PC-9 (cell line): ENCODE measurements at regions not wholly inside any gene's neighbourhood (a gene's known extent, or its start where the extent isn't known, plus 50 kb on each side); places are given as distances from the start of the nearest gene placed in this dataset.
A peak's percentile ranks its signal among the peaks of the same experiment; 100 is the strongest.

Source experiments
- BruUV-seq: library from RNA; stranded (reverse); fragments of 400-500 nt; replicated peaks from 2 replicates; lab custom pipeline; 2021; lab: Mats Ljungman, UMichigan
- CTCF ChIA-PET: fragments of 300-600 bp; sonication (Branson Sonifier 250); formaldehyde crosslinking; loops from one replicate; lab custom pipeline; 2022; ENCODE audit warnings: antibody characterized with exemption; lab: Charles Lee
- POLR2A ChIA-PET: fragments of 300-600 bp; sonication (Branson Sonifier 250); formaldehyde crosslinking; loops from one replicate; lab custom pipeline; 2022; ENCODE audit warnings: antibody characterized with exemption; ENCODE audit not compliant: unreplicated experiment; lab: Charles Lee
- DNase-seq, 2 experiments: peaks; one replicate each; pipeline versions ENCODE4 v3.0.0 to v3.0.0-alpha.2; 2015 to 2022; ENCODE audit warnings: mixed read lengths in 1 of 2
- H2AFZ ChIP-seq: fragments of 200-600 bp; sonication (generic); 2 replicates; pipeline ENCODE4 v1.8.1; 2017; ENCODE audit warnings: antibody characterized with exemption
- H3F3A ChIP-seq: fragments of 200-600 bp; sonication (generic); 2 replicates; pipeline ENCODE4 v1.8.1; 2017; ENCODE audit warnings: antibody characterized with exemption, mild to moderate bottlenecking, low read depth; ENCODE audit not compliant: insufficient read depth
- H3K27ac ChIP-seq: fragments of 200-600 bp; sonication (generic); 2 replicates; pipeline ENCODE4 v1.6.1; 2016; ENCODE audit warnings: mixed run types
- H3K27me3 ChIP-seq: fragments of 200-600 bp; sonication (generic); 2 replicates; pipeline ENCODE4 v1.6.1; 2016; ENCODE audit warnings: low read depth, mixed run types; ENCODE audit not compliant: insufficient read depth
- H3K36me3 ChIP-seq: fragments of 200-600 bp; sonication (generic); 2 replicates; pipeline ENCODE4 v1.6.1; 2016; ENCODE audit warnings: low read depth, mixed run types
- H3K4me1 ChIP-seq: fragments of 200-600 bp; sonication (generic); replicated peaks from 2 replicates; pipeline ENCODE4 v1.6.1; 2016; ENCODE audit warnings: mixed run types; ENCODE audit not compliant: insufficient read depth
- H3K4me2 ChIP-seq: fragments of 200-600 bp; sonication (generic); 2 replicates; pipeline ENCODE4 v1.6.1; 2017; ENCODE audit warnings: mixed run types
- H3K4me3 ChIP-seq: fragments of 200-600 bp; sonication (generic); 2 replicates; pipeline ENCODE4 v1.6.1; 2016; ENCODE audit warnings: mixed run types
- H3K79me2 ChIP-seq: fragments of 200-600 bp; sonication (generic); 2 replicates; pipeline ENCODE4 v1.6.1; 2017; ENCODE audit warnings: low read depth, mixed run types
- H3K9me2 ChIP-seq: fragments of 200-600 bp; sonication (generic); 2 replicates; pipeline ENCODE4 v1.8.1; 2017; ENCODE audit warnings: mild to moderate bottlenecking; ENCODE audit not compliant: insufficient read depth
- H3K9me3 ChIP-seq: fragments of 200-600 bp; sonication (generic); 2 replicates; pipeline ENCODE4 v1.8.1; 2016; ENCODE audit warnings: low read depth; ENCODE audit not compliant: insufficient read depth
- H4K20me1 ChIP-seq: fragments of 200-600 bp; sonication (generic); 2 replicates; pipeline ENCODE4 v1.8.1; 2017; ENCODE audit not compliant: insufficient read depth
- EZH2 ChIP-seq: fragments of 200-600 bp; sonication (generic); IDR thresholded peaks from 2 replicates; pipeline ENCODE4 v1.8.0; 2017; ENCODE audit warnings: antibody characterized with exemption, low read depth
- intact Hi-C: fragments of 100-400 bp; cut with micrococcal nuclease; formaldehyde crosslinking; loops from one replicate; pipeline ENCODE4 v1.10.0; 2022; ENCODE audit not compliant: unreplicated experiment
- TF ChIP-seq, protein P1 (sequence below): fragments of 200-600 bp; sonication (generic); conservative IDR thresholded peaks from 2 replicates; pipeline ENCODE4 v1.6.1; 2017; ENCODE audit warnings: mixed run types, antibody characterized with exemption, mild to moderate bottlenecking, moderate library complexity

DNA sequence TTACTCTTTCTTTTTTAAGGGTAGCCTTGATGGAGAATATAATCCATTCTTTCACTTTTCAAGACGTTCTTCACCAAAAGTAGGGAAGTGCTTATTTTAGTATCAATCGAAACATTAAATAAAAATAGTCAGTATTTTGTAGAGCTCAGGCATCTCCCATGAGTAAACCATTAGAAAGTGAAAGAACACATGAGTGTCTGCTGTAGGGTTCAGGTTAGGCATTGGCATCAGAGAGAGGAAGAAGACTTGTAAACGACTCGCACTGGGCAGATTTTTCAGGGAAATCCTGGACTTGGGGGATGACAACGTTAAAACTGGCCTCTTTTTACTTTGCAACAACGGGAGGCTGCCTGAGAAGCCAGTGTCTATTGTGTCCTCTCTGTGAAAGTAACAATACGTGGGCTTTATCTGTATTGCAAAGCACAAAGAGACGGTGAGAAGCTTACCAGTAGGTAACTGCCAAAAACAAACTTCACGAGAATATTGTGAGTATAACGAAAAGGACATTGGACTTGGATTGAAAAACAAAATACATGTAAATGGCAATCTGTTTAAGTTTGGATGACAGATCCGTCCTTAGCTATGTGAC lies 451.7 kb downstream of the PYDC2 start:
- Histone ChIP-seq H2AFZ (peak overlapping the region; percentile 5; the same call in 1 of the 2 replicates), H3K4me1 (no peaks in the 10 kb centered on the region), H4K20me1 (no peaks in the 10 kb centered on the region), H3K27me3 (no peaks in the 10 kb centered on the region), H3K4me2 (0 out of 2 replicates have a peak overlapping the region, but pooled peaks have one; percentile 21), H3K9me2 (no peaks in the 10 kb centered on the region), H3K36me3 (no peaks in the 10 kb centered on the region), H3K4me3 (no peak overlapping the region), H3K9me3 (peaks cover 5% of the 10 kb centered on the region; the same call in 1 of the 2 replicates), H3K27ac (no peak overlapping the region), H3F3A (no peaks in the 10 kb centered on the region), H3K79me2 (no peaks in the 10 kb centered on the region)
- intact Hi-C loops, result no loop called here
- ChIA-PET CTCF (interaction anchor here (0.7 kb wide), 1 partner anchor 82 kb away, joined by 12 read pairs; no protein-coding TSS in a partner anchor), POLR2A (no interaction called here)
- no peak for DNase-seq
- TF ChIP-seq, protein P1, sequence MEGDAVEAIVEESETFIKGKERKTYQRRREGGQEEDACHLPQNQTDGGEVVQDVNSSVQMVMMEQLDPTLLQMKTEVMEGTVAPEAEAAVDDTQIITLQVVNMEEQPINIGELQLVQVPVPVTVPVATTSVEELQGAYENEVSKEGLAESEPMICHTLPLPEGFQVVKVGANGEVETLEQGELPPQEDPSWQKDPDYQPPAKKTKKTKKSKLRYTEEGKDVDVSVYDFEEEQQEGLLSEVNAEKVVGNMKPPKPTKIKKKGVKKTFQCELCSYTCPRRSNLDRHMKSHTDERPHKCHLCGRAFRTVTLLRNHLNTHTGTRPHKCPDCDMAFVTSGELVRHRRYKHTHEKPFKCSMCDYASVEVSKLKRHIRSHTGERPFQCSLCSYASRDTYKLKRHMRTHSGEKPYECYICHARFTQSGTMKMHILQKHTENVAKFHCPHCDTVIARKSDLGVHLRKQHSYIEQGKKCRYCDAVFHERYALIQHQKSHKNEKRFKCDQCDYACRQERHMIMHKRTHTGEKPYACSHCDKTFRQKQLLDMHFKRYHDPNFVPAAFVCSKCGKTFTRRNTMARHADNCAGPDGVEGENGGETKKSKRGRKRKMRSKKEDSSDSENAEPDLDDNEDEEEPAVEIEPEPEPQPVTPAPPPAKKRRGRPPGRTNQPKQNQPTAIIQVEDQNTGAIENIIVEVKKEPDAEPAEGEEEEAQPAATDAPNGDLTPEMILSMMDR, result no peak
- TF ChIP-seq EZH2, result no peak
- no TSS peak for BruUV-seq

DNA sequence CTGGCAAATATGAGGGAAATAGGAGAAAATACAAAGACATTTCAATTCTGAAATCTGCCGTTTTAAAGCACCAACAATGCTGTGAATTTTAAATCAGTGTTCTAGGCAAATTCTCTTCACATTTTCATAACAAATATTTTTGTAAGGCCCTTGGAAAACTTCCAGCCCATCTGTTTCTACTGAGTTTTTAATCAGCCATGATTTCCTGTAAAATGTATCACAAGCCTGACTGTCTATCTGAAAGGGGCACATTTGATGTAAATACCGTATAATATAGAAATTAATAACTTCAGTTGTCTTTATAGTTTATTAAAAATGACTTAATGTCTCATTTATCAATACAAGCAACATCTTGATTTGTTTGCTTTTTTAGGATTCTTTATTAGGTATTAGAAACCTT lies 454.7 kb downstream of the PYDC2 start:
- H3K27me3 ChIP-seq, result no peaks in the 10 kb centered on the region
- peaks cover 5% of the 10 kb centered on the region; the same call in 1 of the 2 replicates for H3K9me3 ChIP-seq
- H3K4me3 ChIP-seq, result no peak overlapping the region
- POLR2A ChIA-PET, result no interaction called here
- H3K27ac ChIP-seq, result no peak overlapping the region
- CTCF ChIA-PET, result no interaction called here
- H4K20me1 ChIP-seq, result no peaks in the 10 kb centered on the region
- no peak overlapping the region for H3K4me2 ChIP-seq
- TF ChIP-seq, protein P1, result no peak
- no peak for TF ChIP-seq EZH2
- H3K79me2 ChIP-seq, result no peaks in the 10 kb centered on the region
- H3K9me2 ChIP-seq, result no peaks in the 10 kb centered on the region
- H3K36me3 ChIP-seq, result no peaks in the 10 kb centered on the region
- no peaks in the 10 kb centered on the region for H3K4me1 ChIP-seq
- intact Hi-C loops, result no loop called here
- H3F3A ChIP-seq, result no peaks in the 10 kb centered on the region
- no peak overlapping the region for H2AFZ ChIP-seq
- no peak for DNase-seq
- no TSS peak for BruUV-seq

DNA sequence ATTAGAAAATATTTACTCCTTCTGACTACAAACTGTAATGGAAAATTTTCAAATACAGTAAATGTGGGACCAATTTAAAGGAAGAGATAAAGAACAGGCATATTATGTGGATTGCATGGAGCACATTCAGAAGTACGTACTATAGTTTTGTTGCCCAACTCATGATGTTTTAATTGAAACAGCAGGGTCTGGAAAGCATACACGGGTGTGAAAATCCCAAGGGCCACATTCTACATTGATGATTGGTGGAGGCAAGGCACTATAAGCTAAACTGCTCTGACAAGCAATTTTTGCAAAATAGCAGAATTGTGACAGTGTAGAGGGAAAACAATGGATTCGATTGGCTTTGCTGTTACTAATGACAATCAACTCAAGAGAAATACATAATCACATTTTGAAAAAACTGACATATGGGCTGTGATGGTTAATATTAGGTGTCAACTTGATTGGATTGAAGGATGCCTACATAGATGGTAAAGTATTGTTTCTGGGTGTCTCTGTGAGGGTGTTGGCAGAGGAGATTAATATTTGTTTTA lies 458.6 kb downstream of the PYDC2 start:
- POLR2A ChIA-PET, result no interaction called here
- intact Hi-C loops, result no loop called here
- no peak for DNase-seq
- Histone ChIP-seq H4K20me1 (no peaks in the 10 kb centered on the region), H3K4me1 (no peaks in the 10 kb centered on the region), H3K4me2 (no peak overlapping the region), H3K9me3 (no peaks in the 10 kb centered on the region), H3K4me3 (no peak overlapping the region), H3K36me3 (no peaks in the 10 kb centered on the region), H3K27ac (no peak overlapping the region), H3K9me2 (no peaks in the 10 kb centered on the region), H3K27me3 (no peaks in the 10 kb centered on the region), H3F3A (no peaks in the 10 kb centered on the region), H2AFZ (no peak overlapping the region), H3K79me2 (no peaks in the 10 kb centered on the region)
- BruUV-seq, result no TSS peak
- TF ChIP-seq, protein P1, result no peak
- TF ChIP-seq EZH2, result no peak
- CTCF ChIA-PET, result no interaction called here
